SK-N-SH treated with all-trans-retinoic acid at 6 μM for 48 hours (cell line): ENCODE measurements at regions not wholly inside any gene's neighbourhood (a gene's known extent, or its start where the extent isn't known, plus 50 kb on each side); places are given as distances from the start of the nearest gene placed in this dataset.
"Not testable (repeated sequence)": the region's sequence is repeated elsewhere in the genome, so short reads cannot be mapped to it uniquely, and the experiment has no call there.

Experiments
- ATAC-seq: fragments of 200-7000 bp; cut with Tn5 transposase; 3 replicates; pipeline ENCODE4 v1.9.1; 2020; ENCODE audit warnings: mild to moderate bottlenecking, moderate library complexity
- ARNTL ChIP-seq: fragments of 450-650 bp; formaldehyde crosslinking; IDR thresholded peaks from 2 replicates; pipeline ENCODE4 v1.5.0; 2020; ENCODE audit warnings: low read depth, mild to moderate bottlenecking, moderate library complexity, borderline replicate concordance
- BACH2 ChIP-seq: fragments of 250-450 bp; sonication (Bioruptor Pico); IDR thresholded peaks from 2 replicates; pipeline ENCODE4 v1.9.0; 2021; ENCODE audit warnings: mild to moderate bottlenecking, borderline replicate concordance
- CSDC2 ChIP-seq: fragments of 250-450 bp; sonication (Bioruptor Pico); IDR thresholded peaks from 2 replicates; pipeline ENCODE4 v1.5.0; 2020; ENCODE audit warnings: mild to moderate bottlenecking, moderate library complexity
- GLIS3 ChIP-seq: fragments of 250-450 bp; sonication (Bioruptor Pico); IDR thresholded peaks from 2 replicates; pipeline ENCODE4 v1.5.0; 2020; ENCODE audit warnings: mild to moderate bottlenecking, moderate library complexity
- ISL1 ChIP-seq: fragments of 250-450 bp; sonication (Bioruptor Pico); IDR thresholded peaks from 2 replicates; pipeline ENCODE4 v2.1.2; 2022; ENCODE audit warnings: mild to moderate bottlenecking, moderate library complexity
- OSR1 ChIP-seq: fragments of 250-450 bp; sonication (Bioruptor Pico); IDR thresholded peaks from 2 replicates; pipeline ENCODE4 v1.8.0; 2022; ENCODE audit warnings: moderate library complexity, mild to moderate bottlenecking, inconsistent platforms
- POU6F1 ChIP-seq: fragments of 250-450 bp; sonication (Bioruptor Pico); IDR thresholded peaks from 2 replicates; pipeline ENCODE4 v1.8.0; 2021; ENCODE audit warnings: low read depth, mild to moderate bottlenecking, moderate library complexity, borderline replicate concordance
- RARB ChIP-seq: fragments of 250-450 bp; sonication (Bioruptor Pico); IDR thresholded peaks from 2 replicates; pipeline ENCODE4 v1.8.0; 2021; ENCODE audit warnings: mild to moderate bottlenecking, moderate library complexity
- SNAI2 ChIP-seq: fragments of 250-450 bp; sonication (Bioruptor Pico); IDR thresholded peaks from 2 replicates; pipeline ENCODE4 v1.5.0; 2020; ENCODE audit warnings: mild to moderate bottlenecking, moderate library complexity
- TCF4 ChIP-seq: fragments of 250-450 bp; sonication (Bioruptor Pico); IDR thresholded peaks from 2 replicates; pipeline ENCODE4 v1.8.0; 2021; ENCODE audit warnings: mild to moderate bottlenecking, moderate library complexity, borderline replicate concordance
- TOX ChIP-seq: fragments of 250-450 bp; sonication (Bioruptor Pico); IDR thresholded peaks from 2 replicates; pipeline ENCODE4 v1.8.0; 2021; ENCODE audit warnings: mild to moderate bottlenecking, moderate library complexity, borderline replicate concordance
- TSHZ2 ChIP-seq: fragments of 250-450 bp; sonication (Bioruptor Pico); IDR thresholded peaks from 2 replicates; pipeline ENCODE4 v1.5.0; 2020; ENCODE audit warnings: mild to moderate bottlenecking, moderate library complexity
- ZC3H10 ChIP-seq: fragments of 250-450 bp; sonication (Bioruptor Pico); IDR thresholded peaks from 2 replicates; pipeline ENCODE4 v1.5.1; 2021; ENCODE audit warnings: mild to moderate bottlenecking, moderate library complexity
- ZFP3 ChIP-seq: fragments of 250-450 bp; sonication (Bioruptor Pico); IDR thresholded peaks from 2 replicates; pipeline ENCODE4 v1.5.0; 2020; ENCODE audit warnings: mild to moderate bottlenecking, moderate library complexity
- ZFP30 ChIP-seq: fragments of 450-650 bp; formaldehyde crosslinking; IDR thresholded peaks from 2 replicates; pipeline ENCODE4 v1.5.0; 2022; ENCODE audit warnings: mild to moderate bottlenecking, moderate library complexity
- ZNF565 ChIP-seq: fragments of 450-650 bp; formaldehyde crosslinking; conservative IDR thresholded peaks from 2 replicates; pipeline ENCODE4 v1.5.0; 2020; ENCODE audit warnings: low read depth, mild to moderate bottlenecking, moderate library complexity
- ZNF8 ChIP-seq: fragments of 450-650 bp; formaldehyde crosslinking; IDR thresholded peaks from 2 replicates; pipeline ENCODE4 v1.5.0; 2020; ENCODE audit warnings: mild to moderate bottlenecking, moderate library complexity
- TF ChIP-seq, protein P1 (sequence below): fragments of 250-450 bp; sonication (Bioruptor Pico); IDR thresholded peaks from 2 replicates; pipeline ENCODE4 v1.8.0; 2020; ENCODE audit warnings: mild to moderate bottlenecking, moderate library complexity, borderline replicate concordance
- TF ChIP-seq, protein P2 (sequence below): fragments of 250-450 bp; sonication (Bioruptor Pico); IDR thresholded peaks from 2 replicates; pipeline ENCODE4 v1.5.1; 2021; ENCODE audit warnings: mild to moderate bottlenecking, moderate library complexity

GRCh38 chr4:160110891-160111290 is 1008.0 kb downstream of the RAPGEF2 start:
- no peak for TF ChIP-seq ARNTL (CRISPR knock-in tag)
- TF ChIP-seq SNAI2 = no peak
- no peak for TF ChIP-seq OSR1 (CRISPR knock-in tag)
- TF ChIP-seq BACH2 (CRISPR knock-in tag) = no peak
- TF ChIP-seq ZC3H10 = no peak
- no peak for TF ChIP-seq TCF4 (CRISPR knock-in tag)
- ATAC-seq = no peak

DNA sequence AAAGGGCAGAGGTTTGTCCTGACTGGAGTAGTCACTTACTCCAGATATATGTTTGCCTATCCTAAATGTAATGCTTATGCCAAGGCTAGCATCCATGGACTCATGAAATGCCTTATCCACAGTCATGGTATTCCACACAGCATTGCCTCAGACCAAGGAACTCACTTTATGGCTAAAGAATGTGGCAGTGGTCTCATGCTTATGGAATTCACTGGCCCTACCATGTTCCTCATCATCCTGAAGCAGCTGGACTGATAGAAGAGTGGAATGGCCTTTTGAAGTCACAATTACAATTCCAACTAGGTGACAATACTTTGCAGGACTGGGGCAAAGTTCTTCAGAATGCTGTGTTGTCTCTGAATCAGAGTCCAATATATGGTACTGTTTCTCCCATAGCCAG is 1014.8 kb downstream of the RAPGEF2 start:
- no peak for TF ChIP-seq OSR1 (CRISPR knock-in tag)
- TF ChIP-seq, protein P1, sequence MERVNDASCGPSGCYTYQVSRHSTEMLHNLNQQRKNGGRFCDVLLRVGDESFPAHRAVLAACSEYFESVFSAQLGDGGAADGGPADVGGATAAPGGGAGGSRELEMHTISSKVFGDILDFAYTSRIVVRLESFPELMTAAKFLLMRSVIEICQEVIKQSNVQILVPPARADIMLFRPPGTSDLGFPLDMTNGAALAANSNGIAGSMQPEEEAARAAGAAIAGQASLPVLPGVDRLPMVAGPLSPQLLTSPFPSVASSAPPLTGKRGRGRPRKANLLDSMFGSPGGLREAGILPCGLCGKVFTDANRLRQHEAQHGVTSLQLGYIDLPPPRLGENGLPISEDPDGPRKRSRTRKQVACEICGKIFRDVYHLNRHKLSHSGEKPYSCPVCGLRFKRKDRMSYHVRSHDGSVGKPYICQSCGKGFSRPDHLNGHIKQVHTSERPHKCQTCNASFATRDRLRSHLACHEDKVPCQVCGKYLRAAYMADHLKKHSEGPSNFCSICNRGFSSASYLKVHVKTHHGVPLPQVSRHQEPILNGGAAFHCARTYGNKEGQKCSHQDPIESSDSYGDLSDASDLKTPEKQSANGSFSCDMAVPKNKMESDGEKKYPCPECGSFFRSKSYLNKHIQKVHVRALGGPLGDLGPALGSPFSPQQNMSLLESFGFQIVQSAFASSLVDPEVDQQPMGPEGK (CRISPR knock-in tag) = no peak
- TF ChIP-seq GLIS3 (CRISPR knock-in tag) = no peak
- no peak for TF ChIP-seq RARB (CRISPR knock-in tag)
- no peak for TF ChIP-seq TCF4 (CRISPR knock-in tag)
- TF ChIP-seq TSHZ2 (CRISPR knock-in tag) = no peak
- TF ChIP-seq, protein P2, sequence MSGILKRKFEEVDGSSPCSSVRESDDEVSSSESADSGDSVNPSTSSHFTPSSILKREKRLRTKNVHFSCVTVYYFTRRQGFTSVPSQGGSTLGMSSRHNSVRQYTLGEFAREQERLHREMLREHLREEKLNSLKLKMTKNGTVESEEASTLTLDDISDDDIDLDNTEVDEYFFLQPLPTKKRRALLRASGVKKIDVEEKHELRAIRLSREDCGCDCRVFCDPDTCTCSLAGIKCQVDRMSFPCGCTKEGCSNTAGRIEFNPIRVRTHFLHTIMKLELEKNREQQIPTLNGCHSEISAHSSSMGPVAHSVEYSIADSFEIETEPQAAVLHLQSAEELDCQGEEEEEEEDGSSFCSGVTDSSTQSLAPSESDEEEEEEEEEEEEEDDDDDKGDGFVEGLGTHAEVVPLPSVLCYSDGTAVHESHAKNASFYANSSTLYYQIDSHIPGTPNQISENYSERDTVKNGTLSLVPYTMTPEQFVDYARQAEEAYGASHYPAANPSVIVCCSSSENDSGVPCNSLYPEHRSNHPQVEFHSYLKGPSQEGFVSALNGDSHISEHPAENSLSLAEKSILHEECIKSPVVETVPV (CRISPR knock-in tag) = no peak
- no peak for TF ChIP-seq BACH2 (CRISPR knock-in tag)
- TF ChIP-seq ZFP3 (CRISPR knock-in tag) = no peak
- no peak for TF ChIP-seq CSDC2
- no peak for TF ChIP-seq SNAI2
- no peak for TF ChIP-seq TOX (CRISPR knock-in tag)
- no peak for TF ChIP-seq ZFP30 (CRISPR knock-in tag)
- no peak for TF ChIP-seq ZC3H10
- TF ChIP-seq ISL1 (CRISPR knock-in tag) = no peak
- TF ChIP-seq POU6F1 = no peak
- no peak for TF ChIP-seq ZNF8 (CRISPR knock-in tag)
- no peak for ATAC-seq

GRCh38 chr4:160125576-160126287 is 1022.9 kb downstream of the RAPGEF2 start:
- ATAC-seq = not testable (repeated sequence)

GRCh38 chr4:160127211-160127610 is 1024.3 kb downstream of the RAPGEF2 start:
- ATAC-seq = no peak
- TF ChIP-seq RARB (CRISPR knock-in tag) = no peak
- no peak for TF ChIP-seq TCF4 (CRISPR knock-in tag)
- no peak for TF ChIP-seq TSHZ2 (CRISPR knock-in tag)
- TF ChIP-seq ZNF565 (CRISPR knock-in tag) = no peak
- no peak for TF ChIP-seq GLIS3 (CRISPR knock-in tag)
- TF ChIP-seq ISL1 (CRISPR knock-in tag) = no peak
- TF ChIP-seq, all 23 proteins: peak for 0
